ENCODE measurements at regions not wholly inside any gene's neighbourhood (a gene's known extent, or its start where the extent isn't known, plus 50 kb on each side); places are given as distances from the start of the nearest gene placed in this dataset.

DNA sequence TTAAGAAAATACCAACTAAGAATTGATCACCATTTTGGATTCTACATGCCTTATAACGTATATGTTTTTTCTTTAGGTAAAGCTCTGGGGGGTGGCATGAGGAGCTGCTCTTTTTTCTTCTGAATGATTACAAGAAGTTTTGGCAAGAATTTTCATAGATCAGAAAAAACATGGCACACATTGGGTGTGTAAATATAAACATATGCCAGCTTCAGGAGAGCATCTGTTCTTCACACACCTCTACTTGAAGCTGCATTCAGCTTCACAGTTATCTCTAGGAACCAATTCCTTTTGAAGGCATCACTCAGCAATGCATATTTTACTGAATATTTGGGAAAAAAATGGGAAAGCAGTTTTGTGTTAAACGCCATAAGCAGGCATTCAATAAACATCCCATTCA is 122.7 kb upstream of the GHR start:
- TF ChIP-seq CTCF (conservative IDR thresholded peaks at IDR 0.05; ENCODE audit: low read depth, low read length) (no peak), EZH2 (IDR thresholded peaks at IDR 0.05; ENCODE audit: low read length, unreplicated experiment) (no peak), EZH2phosphoT487 (IDR thresholded peaks at IDR 0.05; ENCODE audit: borderline replicate concordance, low read length) (no peak)
